ENCODE measurements at regions not wholly inside any gene's neighbourhood (a gene's known extent, or its start where the extent isn't known, plus 50 kb on each side); places are given as distances from the start of the nearest gene placed in this dataset.

- DNase-seq (ENCODE audit: low read depth in 2 of 2), result no peak
- no peak overlapping the region for H3K27ac ChIP-seq (ENCODE audit: insufficient read depth, low read length)
- H3K4me3 ChIP-seq (replicated peaks in 1 of 4; ENCODE audit: control extremely low read depth in 1 of 4, insufficient read depth in 1 of 4, low read depth in 3 of 4, low read length in 4 of 4), result no peak overlapping the region
- H3K36me3 ChIP-seq (ENCODE audit: control insufficient read depth, insufficient read depth, low read length), result no peaks in the 10 kb centered on the region
- H3K4me2 ChIP-seq (ENCODE audit: extremely low read depth, insufficient read depth, low read length), result no peak overlapping the region
- no peak overlapping the region for H2AFZ ChIP-seq (ENCODE audit: low read length)
- no peak overlapping the region for H3K9ac ChIP-seq (ENCODE audit: insufficient read depth, low read length)
- no peaks in the 10 kb centered on the region for H3K79me2 ChIP-seq (ENCODE audit: control insufficient read depth, insufficient read depth, low read length)
- TF ChIP-seq EZH2 (IDR thresholded peaks at IDR 0.05; ENCODE audit: low read length, missing control alignments) (no peak), CTCF (conservative IDR thresholded peaks at IDR 0.05 in 1 of 2, IDR thresholded peaks at IDR 0.05 in 1 of 2; ENCODE audit: low read depth in 1 of 2, low read length in 2 of 2) (no peak)
- no peaks in the 10 kb centered on the region for H4K20me1 ChIP-seq (ENCODE audit: control insufficient read depth, extremely low read depth, insufficient read depth, low read length)
- H3K27me3 ChIP-seq (ENCODE audit: control insufficient read depth, insufficient read depth, low read length), result no peaks in the 10 kb centered on the region
- no peaks in the 10 kb centered on the region for H3K9me3 ChIP-seq (ENCODE audit: control insufficient read depth, insufficient read depth, low read depth, low read length)
- no peaks in the 10 kb centered on the region for H3K4me1 ChIP-seq (ENCODE audit: control insufficient read depth, extremely low read depth, insufficient read depth, low read length)
Observed at GRCh38 chr1:37166005-37166404, 131.7 kb upstream of the GRIK3 start.

DNA sequence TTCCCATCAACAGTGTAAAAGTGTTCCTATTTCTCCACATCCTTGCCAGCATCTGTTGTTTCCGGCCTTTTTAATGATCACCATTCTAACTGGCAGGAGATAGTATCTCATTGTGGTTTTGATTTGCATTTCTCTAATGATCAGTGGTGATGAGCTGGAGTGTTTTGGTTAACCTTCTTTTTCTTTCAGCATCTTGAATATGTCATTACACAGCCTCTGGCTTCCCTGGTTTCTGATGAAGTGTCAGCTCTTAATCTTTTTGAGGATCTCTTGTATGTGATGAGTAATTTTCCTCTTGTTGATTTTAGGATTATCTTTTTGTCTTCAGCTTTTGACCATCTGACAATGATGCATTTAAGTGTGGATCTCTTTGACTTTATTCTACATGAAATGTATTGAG, 133.2 kb upstream of the GRIK3 start:
- Histone ChIP-seq H3K9ac (ENCODE audit: insufficient read depth, low read length) (no peak overlapping the region), H3K79me2 (ENCODE audit: control insufficient read depth, insufficient read depth, low read length) (no peaks in the 10 kb centered on the region), H4K20me1 (ENCODE audit: control insufficient read depth, extremely low read depth, insufficient read depth, low read length) (no peaks in the 10 kb centered on the region), H3K4me3 (replicated peaks in 1 of 4; ENCODE audit: control extremely low read depth in 1 of 4, insufficient read depth in 1 of 4, low read depth in 3 of 4, low read length in 4 of 4) (no peak overlapping the region), H3K27me3 (ENCODE audit: control insufficient read depth, insufficient read depth, low read length) (no peaks in the 10 kb centered on the region), H3K4me1 (ENCODE audit: control insufficient read depth, extremely low read depth, insufficient read depth, low read length) (no peaks in the 10 kb centered on the region), H3K36me3 (ENCODE audit: control insufficient read depth, insufficient read depth, low read length) (no peaks in the 10 kb centered on the region), H3K27ac (ENCODE audit: insufficient read depth, low read length) (no peak overlapping the region), H3K4me2 (ENCODE audit: extremely low read depth, insufficient read depth, low read length) (no peak overlapping the region), H2AFZ (ENCODE audit: low read length) (no peak overlapping the region), H3K9me3 (ENCODE audit: control insufficient read depth, insufficient read depth, low read depth, low read length) (no peaks in the 10 kb centered on the region)
- TF ChIP-seq CTCF (conservative IDR thresholded peaks at IDR 0.05 in 1 of 2, IDR thresholded peaks at IDR 0.05 in 1 of 2; ENCODE audit: low read depth in 1 of 2, low read length in 2 of 2) (no peak), EZH2 (IDR thresholded peaks at IDR 0.05; ENCODE audit: low read length, missing control alignments) (no peak)
- DNase-seq (ENCODE audit: low read depth in 2 of 2), result no peak

DNA sequence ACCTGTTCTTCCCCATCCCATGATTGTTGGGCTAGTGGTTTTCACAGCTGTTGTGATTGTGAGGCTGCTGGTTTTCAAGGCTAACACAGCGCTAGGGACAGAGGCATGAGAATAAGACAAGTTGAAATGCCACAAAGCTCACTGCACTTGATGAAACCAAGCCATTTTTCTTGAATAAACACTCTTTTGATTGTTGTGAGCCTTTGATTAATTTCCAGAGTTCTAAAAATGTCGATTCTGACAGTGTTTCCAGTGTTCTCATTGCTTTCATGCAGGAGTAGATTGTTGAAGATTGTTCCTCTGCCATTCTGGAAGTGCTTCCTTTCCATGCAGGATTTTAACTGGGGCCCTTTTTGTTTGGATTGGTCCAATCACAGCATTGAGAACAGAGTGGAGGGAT, 134.9 kb upstream of the GRIK3 start:
- H3K4me1 ChIP-seq (ENCODE audit: control insufficient read depth, extremely low read depth, insufficient read depth, low read length), result no peaks in the 10 kb centered on the region
- no peak for DNase-seq (ENCODE audit: low read depth in 2 of 2)
- no peak overlapping the region for H3K27ac ChIP-seq (ENCODE audit: insufficient read depth, low read length)
- H3K27me3 ChIP-seq (ENCODE audit: control insufficient read depth, insufficient read depth, low read length), result no peaks in the 10 kb centered on the region
- H3K79me2 ChIP-seq (ENCODE audit: control insufficient read depth, insufficient read depth, low read length), result no peaks in the 10 kb centered on the region
- H3K4me3 ChIP-seq (replicated peaks in 1 of 4; ENCODE audit: control extremely low read depth in 1 of 4, insufficient read depth in 1 of 4, low read depth in 3 of 4, low read length in 4 of 4), result no peak overlapping the region
- H2AFZ ChIP-seq (ENCODE audit: low read length), result no peak overlapping the region
- no peaks in the 10 kb centered on the region for H3K9me3 ChIP-seq (ENCODE audit: control insufficient read depth, insufficient read depth, low read depth, low read length)
- H3K9ac ChIP-seq (ENCODE audit: insufficient read depth, low read length), result no peak overlapping the region
- H3K4me2 ChIP-seq (ENCODE audit: extremely low read depth, insufficient read depth, low read length), result no peak overlapping the region
- no peaks in the 10 kb centered on the region for H3K36me3 ChIP-seq (ENCODE audit: control insufficient read depth, insufficient read depth, low read length)
- H4K20me1 ChIP-seq (ENCODE audit: control insufficient read depth, extremely low read depth, insufficient read depth, low read length), result no peaks in the 10 kb centered on the region
- TF ChIP-seq EZH2 (IDR thresholded peaks at IDR 0.05; ENCODE audit: low read length, missing control alignments), result no peak

Measured in fibroblast of lung (primary cell).